ENCODE measurements at regions not wholly inside any gene's neighbourhood (a gene's known extent, or its start where the extent isn't known, plus 50 kb on each side); places are given as distances from the start of the nearest gene placed in this dataset.

- no peaks in the 10 kb centered on the region for H3K79me2 ChIP-seq (ENCODE audit: insufficient read depth, low read length)
- no peaks in the 10 kb centered on the region for H3K9me3 ChIP-seq (replicated peaks in 1 of 2; ENCODE audit: control insufficient read depth in 1 of 2, insufficient read depth in 1 of 2, low read length in 2 of 2)
- peaks cover 0 to 2% (median 0%) of the 10 kb centered on the region in 3 donors for H3K27me3 Mint-ChIP-seq (ENCODE audit: low read depth in 3 of 3)
- no peak overlapping the region for H2AFZ ChIP-seq (ENCODE audit: insufficient read depth, low read depth, low read length, poor library complexity, severe bottlenecking)
- WGBS (ENCODE audit: insufficient coverage) = 67% methylated on average over 4 of the region's 7 CpGs
- no peaks in the 10 kb centered on the region for H3K27me3 ChIP-seq (ENCODE audit: control insufficient read depth in 2 of 2, insufficient read depth in 2 of 2, low read length in 2 of 2)
- H3K27ac Mint-ChIP-seq = no peak overlapping the region
- H3K27ac ChIP-seq (ENCODE audit: low read depth in 1 of 2, low read length in 2 of 2) = no peak overlapping the region
- no peaks in the 10 kb centered on the region for H3K36me3 ChIP-seq (replicated peaks in 1 of 2; ENCODE audit: control insufficient read depth in 1 of 2, insufficient read depth in 2 of 2, low read length in 2 of 2)
- DNase-seq = no peak
- no peak overlapping the region for H3K4me3 ChIP-seq (replicated peaks in 1 of 3; ENCODE audit: low read depth in 2 of 3, low read length in 3 of 3)
- no peaks in the 10 kb centered on the region for H3K4me1 Mint-ChIP-seq
- no peak overlapping the region for H3K4me3 Mint-ChIP-seq
- H3K9ac ChIP-seq (ENCODE audit: insufficient read depth, low read length, poor library complexity, severe bottlenecking) = no peak overlapping the region
- intact Hi-C loops (cut with micrococcal nuclease) = no loop called here
- no peaks in the 10 kb centered on the region for H4K20me1 ChIP-seq (ENCODE audit: insufficient read depth, low read length)
- H3K36me3 Mint-ChIP-seq = no peaks in the 10 kb centered on the region
- no peak overlapping the region for H3K4me2 ChIP-seq (replicated peaks; ENCODE audit: extremely low read depth, low read length, poor library complexity, severe bottlenecking)
- peaks cover 0 to 4% (median 0%) of the 10 kb centered on the region in 7 donors for H3K9me3 Mint-ChIP-seq
- no peaks in the 10 kb centered on the region for H3K4me1 ChIP-seq (ENCODE audit: control insufficient read depth in 1 of 2, insufficient read depth in 2 of 2, low read length in 2 of 2)
- no peak for TF ChIP-seq CTCF (IDR thresholded peaks at IDR 0.05)
Observed at GRCh38 chr1:5009376-5010065, 355.1 kb downstream of the AJAP1 start.

DNA sequence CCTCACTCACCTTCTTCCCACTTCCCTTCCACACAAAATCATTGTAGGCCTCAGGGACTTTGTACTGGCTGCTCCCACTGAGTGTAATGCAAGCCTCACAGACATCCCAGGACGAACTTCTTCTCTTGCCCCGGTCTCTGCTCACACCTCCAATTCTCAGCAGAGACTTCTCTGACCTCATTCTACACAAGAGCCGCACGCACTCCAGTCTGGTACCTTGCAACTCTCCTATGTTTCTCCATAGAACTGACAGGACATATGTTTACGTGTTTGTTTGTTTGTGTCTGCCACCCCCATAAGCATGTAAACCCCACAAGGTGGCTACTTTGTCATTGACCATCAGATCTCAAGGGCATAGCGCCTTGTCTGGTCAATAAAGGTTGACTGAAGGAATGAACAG lies 350.8 kb downstream of the AJAP1 start:
- no CpG with 5 or more reads among the region's 6 CpGs for WGBS (ENCODE audit: insufficient coverage)
- DNase-seq = no peak
- Mint-ChIP-seq H3K36me3 (no peaks in the 10 kb centered on the region), H3K27me3 (ENCODE audit: low read depth in 3 of 3) (peaks cover 0 to 3% (median 0%) of the 10 kb centered on the region in 3 donors), H3K9me3 (peaks cover 0 to 14% (median 5%) of the 10 kb centered on the region in 7 donors), H3K4me3 (no peak overlapping the region), H3K27ac (peak overlapping the region in 1 of 7 donors; percentile 3), H3K4me1 (no peaks in the 10 kb centered on the region)
- no peaks in the 10 kb centered on the region for H3K79me2 ChIP-seq (ENCODE audit: insufficient read depth, low read length)
- H2AFZ ChIP-seq (ENCODE audit: insufficient read depth, low read depth, low read length, poor library complexity, severe bottlenecking) = no peak overlapping the region
- H3K9ac ChIP-seq (ENCODE audit: insufficient read depth, low read length, poor library complexity, severe bottlenecking) = no peak overlapping the region
- H3K4me2 ChIP-seq (replicated peaks; ENCODE audit: extremely low read depth, low read length, poor library complexity, severe bottlenecking) = no peak overlapping the region
- TF ChIP-seq CTCF (IDR thresholded peaks at IDR 0.05) = no peak
- peaks cover 0 to 15% of the 10 kb centered on the region in 2 donors for H3K9me3 ChIP-seq (replicated peaks in 1 of 2; ENCODE audit: control insufficient read depth in 1 of 2, insufficient read depth in 1 of 2, low read length in 2 of 2)
- no peaks in the 10 kb centered on the region for H3K4me1 ChIP-seq (ENCODE audit: control insufficient read depth in 1 of 2, insufficient read depth in 2 of 2, low read length in 2 of 2)
- no peak overlapping the region for H3K4me3 ChIP-seq (replicated peaks in 1 of 3; ENCODE audit: low read depth in 2 of 3, low read length in 3 of 3)
- no peaks in the 10 kb centered on the region for H3K27me3 ChIP-seq (ENCODE audit: control insufficient read depth in 2 of 2, insufficient read depth in 2 of 2, low read length in 2 of 2)
- intact Hi-C loops (cut with micrococcal nuclease) = no loop called here
- H3K36me3 ChIP-seq (replicated peaks in 1 of 2; ENCODE audit: control insufficient read depth in 1 of 2, insufficient read depth in 2 of 2, low read length in 2 of 2) = no peaks in the 10 kb centered on the region
- no peak overlapping the region for H3K27ac ChIP-seq (ENCODE audit: low read depth in 1 of 2, low read length in 2 of 2)
- H4K20me1 ChIP-seq (ENCODE audit: insufficient read depth, low read length) = no peaks in the 10 kb centered on the region
